NCI-H1694 (cell line): ENCODE measurements at regions not wholly inside any gene's neighbourhood (a gene's known extent, or its start where the extent isn't known, plus 50 kb on each side); places are given as distances from the start of the nearest gene placed in this dataset.
A peak's percentile ranks its signal among the peaks of the same experiment; 100 is the strongest.

Experiments
- DNase-seq: peaks from one replicate; lab custom pipeline; 2025; lab: John Stamatoyannopoulos, UW

DNA sequence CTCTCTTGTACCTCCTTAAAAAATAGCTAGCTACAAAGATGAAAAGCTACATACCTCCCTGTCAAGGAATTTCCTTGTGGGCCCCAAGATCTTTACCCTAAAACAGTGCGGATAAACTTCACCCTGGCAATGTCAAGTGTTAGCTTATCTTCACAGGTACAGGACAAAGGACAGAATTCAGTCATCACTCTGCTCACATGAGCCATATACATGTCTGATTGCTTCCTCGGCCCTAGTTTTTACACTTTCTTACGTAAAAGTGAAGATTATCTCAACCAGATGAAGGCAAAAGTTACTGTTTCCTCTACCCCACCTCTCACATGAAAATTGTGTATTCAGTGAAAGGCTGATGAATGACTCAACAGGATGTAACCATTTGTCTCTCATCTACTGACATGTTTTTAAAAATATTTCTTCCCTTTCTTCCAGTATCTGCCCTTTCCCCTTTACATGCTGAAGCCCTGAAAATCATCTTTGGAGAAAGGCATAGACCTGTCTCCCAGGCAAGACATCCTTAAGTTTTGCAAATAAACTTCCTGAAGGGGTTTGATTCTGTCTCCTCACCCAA lies 890.1 kb downstream of the GALC start:
- no peak for DNase-seq

DNA sequence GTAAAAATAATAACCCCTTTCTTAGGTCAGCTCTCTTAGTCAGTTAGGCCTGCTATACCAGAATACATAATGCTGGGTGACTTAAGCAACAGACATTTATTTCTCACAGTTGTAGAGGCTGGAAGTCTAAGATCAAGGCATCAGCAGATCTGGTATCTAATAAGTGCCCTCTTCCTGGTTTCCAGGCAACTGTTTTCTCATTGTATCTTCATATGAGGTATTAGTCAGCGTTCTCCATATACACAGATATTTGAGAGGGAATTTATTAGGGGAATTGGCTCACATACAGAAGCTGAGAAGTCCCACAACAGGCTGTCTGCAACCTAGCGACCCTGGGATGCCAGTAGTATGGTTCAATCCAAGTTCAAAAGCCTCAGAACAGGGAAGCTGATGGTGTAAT lies 896.0 kb downstream of the GALC start:
- no peak for DNase-seq

DNA sequence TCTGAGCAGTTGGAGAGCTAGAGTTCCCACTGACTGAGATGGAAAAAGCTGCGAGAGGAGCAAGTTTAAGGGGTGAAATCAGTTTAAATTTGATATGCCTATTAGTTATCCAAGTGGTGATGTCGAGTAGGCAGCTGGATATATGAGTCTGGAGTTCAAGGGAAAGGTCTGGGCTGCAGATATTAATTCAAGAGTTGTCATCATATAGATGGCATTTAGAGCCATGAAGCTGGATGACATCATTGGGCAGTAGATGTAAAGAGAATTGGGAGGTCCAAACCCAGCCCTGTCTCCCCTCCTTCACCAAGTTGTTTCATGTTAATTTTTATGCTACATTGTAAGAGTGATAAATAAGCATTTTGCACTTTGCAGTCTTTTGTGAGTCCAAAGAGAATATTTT lies 898.1 kb downstream of the GALC start:
- no peak for DNase-seq

- DNase-seq: no peak
Observed at GRCh38 chr14:87088588-87088987, 904.4 kb downstream of the GALC start.

- DNase-seq: no peak
Observed at GRCh38 chr14:87087881-87088280, 905.1 kb downstream of the GALC start.

DNA sequence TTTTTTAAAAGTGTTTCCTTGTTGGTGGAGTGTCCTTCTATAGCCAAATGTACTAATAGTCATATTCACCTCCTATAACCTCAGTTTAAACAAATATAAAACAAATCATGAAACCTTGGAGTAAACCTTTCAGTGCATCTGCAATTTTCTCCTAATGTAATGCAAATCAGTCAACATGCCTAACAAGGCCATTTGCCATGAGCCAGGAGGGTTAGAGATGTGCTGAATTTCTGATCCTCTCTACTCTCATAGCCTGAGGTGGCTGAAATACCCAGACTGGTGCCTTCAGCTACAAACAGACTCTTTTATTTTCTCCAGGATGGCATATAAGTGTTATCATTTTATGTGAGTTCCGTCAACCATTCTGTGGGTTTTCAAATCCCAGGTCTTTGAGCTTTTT lies 908.1 kb downstream of the GALC start:
- no peak for DNase-seq

DNA sequence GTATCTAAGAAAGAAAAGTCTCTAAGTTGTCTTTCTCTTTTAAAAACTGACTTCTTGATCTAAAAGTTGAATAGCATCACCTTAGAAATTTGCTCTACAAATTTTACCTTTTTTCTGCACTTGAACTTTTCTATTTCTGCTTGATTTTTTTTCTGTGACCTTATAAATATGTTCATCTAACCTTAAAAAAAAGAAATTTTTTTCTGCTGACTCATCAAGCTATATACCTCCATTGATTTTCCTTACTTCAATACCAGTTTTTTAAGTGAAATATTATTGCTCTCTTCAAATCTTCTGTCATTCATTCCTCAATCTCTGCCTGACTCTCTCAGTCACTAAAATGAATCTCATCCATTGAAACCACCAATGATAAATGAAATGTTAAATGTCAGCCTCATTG lies 910.1 kb downstream of the GALC start:
- DNase-seq: no peak

- DNase-seq: no peak
Observed at GRCh38 chr14:87081004-87081403, 912.0 kb downstream of the GALC start.

- DNase-seq: no peak
Observed at GRCh38 chr14:87080146-87080545, 912.8 kb downstream of the GALC start.

DNA sequence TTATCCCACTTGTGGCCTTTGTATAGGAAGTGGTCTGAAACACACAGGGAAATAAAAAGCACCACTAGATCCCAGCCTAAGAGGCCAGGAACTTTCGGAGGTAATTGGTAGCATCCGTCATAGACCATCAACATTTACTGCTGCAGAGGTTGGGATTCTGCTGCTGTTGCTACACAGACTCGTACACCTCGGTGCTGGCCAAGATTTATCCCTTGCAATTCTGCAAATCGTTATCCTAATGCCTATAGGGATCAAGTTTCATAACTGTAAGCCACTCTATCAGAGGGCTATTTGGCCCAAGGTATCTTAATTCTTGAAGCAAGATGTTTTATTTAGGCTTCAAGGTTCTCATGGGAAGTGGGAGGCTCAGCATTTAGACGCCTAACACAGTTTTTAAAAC lies 913.6 kb downstream of the GALC start:
- DNase-seq: no peak

DNA sequence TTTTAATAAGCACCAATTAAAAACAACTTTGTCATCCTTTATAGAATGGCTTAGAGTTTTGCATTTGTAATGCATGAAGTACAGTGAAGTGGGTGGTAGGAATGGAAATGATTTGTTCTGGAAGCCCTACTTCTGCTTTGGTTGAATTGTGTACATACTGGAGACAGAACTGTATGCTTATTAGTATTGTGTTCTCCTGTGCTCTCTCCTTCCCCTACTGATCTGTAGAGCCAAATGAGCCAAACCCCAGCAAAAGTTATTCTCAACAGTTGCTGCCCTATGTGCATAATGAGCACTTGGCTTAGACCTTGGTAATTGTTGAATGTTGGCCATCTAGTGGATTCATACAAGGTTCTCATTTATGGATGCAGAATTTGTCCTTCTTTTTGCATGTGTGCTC lies 916.1 kb downstream of the GALC start:
- no peak for DNase-seq

- DNase-seq: no peak
Observed at GRCh38 chr14:87076146-87076545, 916.8 kb downstream of the GALC start.

DNA sequence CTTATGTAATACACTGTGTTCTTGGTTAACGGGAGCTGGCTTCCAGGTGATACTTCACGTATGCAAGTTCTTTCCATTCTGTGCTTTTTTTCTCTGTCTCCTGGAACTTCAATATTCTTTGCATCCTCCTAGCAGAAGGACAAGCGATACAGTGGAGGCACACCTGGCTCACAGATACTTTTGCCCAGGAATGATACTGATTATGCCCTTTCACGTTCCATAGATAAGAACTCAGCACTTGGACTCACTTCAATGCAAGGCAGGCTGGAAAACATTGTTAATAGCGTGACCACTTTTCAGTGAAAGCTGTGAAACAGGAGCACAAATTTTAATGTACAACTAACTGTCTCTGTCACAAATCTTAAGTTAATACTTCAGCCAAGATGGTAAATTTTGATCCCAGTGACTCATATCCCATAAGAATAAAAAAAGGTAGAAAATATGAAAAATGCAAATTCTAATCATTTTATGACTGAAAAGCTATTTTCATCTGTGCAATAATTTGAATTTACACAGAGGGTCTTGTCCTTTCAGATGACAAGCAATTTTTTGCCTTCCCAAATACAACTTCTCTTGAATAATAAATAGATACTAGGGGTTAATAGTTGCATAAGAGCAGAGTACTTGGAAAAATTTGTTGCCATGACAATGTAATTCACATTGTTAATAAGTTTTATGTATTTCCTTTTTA lies 919.0 kb downstream of the GALC start:
- no peak for DNase-seq

GRCh38 chr14:87067591-87067990 lies 925.4 kb downstream of the GALC start:
- DNase-seq: no peak

DNA sequence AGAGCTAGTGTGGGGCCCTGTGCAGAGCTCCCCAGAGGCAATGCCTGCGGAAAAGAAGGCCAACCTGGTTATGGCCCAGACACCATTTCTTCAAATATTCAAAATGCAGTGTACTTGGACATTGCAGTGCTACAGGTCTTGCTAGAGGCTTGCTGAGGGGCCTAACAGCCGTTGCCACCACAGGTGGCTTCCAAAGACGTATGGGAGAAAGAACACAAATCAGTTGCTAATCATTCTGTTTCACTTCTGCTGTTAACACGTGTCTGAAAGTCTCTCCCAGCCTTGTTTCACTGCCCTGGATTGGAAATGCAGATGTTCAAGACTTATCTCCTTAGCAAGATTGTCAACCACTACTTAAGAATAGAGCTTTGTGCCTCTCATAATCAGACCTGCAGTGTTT lies 925.9 kb downstream of the GALC start:
- DNase-seq: no peak

GRCh38 chr14:87066221-87066817 lies 926.7 kb downstream of the GALC start:
- DNase-seq: peak; percentile 26

DNA sequence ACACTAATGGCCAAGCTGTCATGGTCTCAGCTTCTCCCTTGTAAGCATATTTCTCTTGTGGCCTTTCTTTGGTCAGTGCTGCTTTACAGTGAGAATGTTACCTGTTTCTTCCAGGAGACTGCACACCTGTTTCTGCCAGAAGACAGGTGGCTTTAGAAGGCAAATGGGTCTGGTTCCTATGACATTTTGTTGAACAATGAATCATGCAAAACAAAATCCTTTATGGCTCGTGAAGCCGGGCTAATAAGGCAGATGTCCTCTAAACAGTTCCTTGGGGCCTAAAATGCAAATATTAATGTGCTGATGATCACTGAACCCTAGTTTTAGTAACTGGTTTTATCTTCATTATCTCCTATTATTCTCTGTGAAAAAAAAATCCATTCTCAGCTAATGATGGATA lies 927.6 kb downstream of the GALC start:
- DNase-seq: no peak

DNA sequence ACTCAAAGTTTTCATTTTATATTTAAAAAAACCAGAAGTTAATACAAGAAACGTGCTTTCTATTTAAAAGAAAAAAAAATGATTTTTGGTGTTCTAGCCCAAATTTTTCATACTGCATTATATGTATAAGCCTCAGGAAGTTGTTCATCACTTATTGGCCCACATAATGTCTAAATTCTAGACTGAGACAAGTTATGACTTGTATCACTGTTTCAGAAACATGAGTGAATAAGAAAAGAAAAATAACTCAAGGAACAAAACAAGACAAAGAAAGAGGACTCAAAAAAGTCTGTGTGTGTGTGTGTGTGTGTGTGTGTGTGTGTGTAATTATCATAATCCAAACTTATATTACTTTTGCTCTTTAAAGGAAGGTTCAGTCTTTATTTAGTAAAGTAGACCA lies 929.8 kb downstream of the GALC start:
- no peak for DNase-seq

DNA sequence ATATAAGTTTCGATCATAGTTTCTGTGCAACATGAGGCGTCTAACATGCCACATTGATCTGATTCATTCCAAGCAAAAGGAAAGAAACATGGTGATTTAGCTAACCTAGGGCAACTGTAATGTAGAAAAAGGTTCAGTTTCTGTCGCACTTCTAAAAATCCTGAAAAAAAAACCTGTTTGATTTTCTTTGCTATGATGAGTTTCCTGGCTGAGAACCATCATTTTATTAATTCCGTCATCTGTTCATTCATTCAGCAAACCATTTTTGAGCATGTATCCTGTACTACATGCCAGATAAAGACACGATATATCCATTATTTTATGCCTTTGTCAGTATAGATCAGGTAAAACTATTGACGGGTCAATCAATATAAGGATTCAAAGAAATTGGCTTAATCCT lies 932.6 kb downstream of the GALC start:
- DNase-seq: no peak

GRCh38 chr14:87059060-87059839 lies 933.7 kb downstream of the GALC start:
- DNase-seq: no peak

DNA sequence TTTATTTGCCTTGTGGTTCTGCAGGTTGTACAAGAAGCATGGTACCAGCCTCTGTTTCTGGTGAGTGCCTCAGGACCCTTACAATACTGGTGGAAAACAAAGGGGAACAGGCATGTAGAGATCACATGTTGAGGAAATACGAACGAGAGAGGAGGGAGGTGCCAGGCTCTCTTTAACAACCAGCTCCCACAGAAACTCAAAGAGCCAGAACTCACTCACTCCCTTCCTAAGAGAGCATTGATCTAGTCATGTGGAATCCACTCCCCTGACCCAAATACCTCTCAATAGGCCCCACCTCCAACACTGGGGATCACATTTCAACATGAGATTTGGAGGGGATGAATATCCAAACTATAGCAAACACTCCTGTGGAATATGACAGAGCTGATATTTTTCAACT lies 938.0 kb downstream of the GALC start:
- no peak for DNase-seq

GRCh38 chr14:87052646-87053225 lies 940.2 kb downstream of the GALC start:
- DNase-seq: peak; percentile 98

DNA sequence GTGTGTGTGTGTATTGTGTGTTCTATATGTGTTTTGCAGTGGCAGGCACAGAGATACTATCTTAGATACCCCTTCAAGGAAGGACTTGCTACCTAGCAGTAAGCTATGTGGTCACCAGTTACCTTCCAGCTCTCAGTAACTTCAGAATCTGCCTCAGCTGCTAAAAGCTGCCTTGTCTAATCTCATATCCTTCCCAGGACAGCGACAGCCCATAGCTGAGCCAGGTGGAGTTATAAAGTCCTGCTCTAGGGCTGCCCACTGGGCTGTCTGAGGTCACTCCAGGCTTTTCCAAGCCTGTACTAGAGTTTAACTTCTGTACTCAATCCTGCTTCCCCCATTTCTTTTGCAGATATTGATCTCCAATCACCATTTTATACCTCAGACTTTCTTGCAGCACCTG lies 942.6 kb downstream of the GALC start:
- no peak for DNase-seq
